ENCODE measurements at regions not wholly inside any gene's neighbourhood (a gene's known extent, or its start where the extent isn't known, plus 50 kb on each side); places are given as distances from the start of the nearest gene placed in this dataset.

GRCh38 chr12:24396224-24396623 lies 446.8 kb upstream of the SOX5 start:
- H3K23ac ChIP-seq (ENCODE audit: low read depth, low read length, poor library complexity): no peak overlapping the region
- H2BK5ac ChIP-seq (ENCODE audit: low read length): no peak overlapping the region
- H3K4ac ChIP-seq (ENCODE audit: low read length): no peak overlapping the region
- H3K27me3 ChIP-seq (ENCODE audit: control insufficient read depth in 3 of 3, insufficient read depth in 3 of 3, low read depth in 1 of 3, low read length in 3 of 3): no peaks in the 10 kb centered on the region
- no CpG with 5 or more reads among the region's 11 CpGs for WGBS, 2 donors (ENCODE audit: extremely low coverage in 2 of 2, insufficient read length in 2 of 2, insufficient replicate concordance in 1 of 2)
- H2AK5ac ChIP-seq (ENCODE audit: low read depth, low read length): no peak overlapping the region
- DNase-seq (ENCODE audit: low spot score): no peak
- H4K8ac ChIP-seq (ENCODE audit: low read depth, low read length): no peak overlapping the region
- H2BK15ac ChIP-seq (ENCODE audit: low read length): no peak overlapping the region
- H3K4me1 ChIP-seq (ENCODE audit: control insufficient read depth in 2 of 2, insufficient read depth in 1 of 2, low read depth in 1 of 2, low read length in 2 of 2): peaks cover 10 to 13% of the 10 kb centered on the region in 2 donors
- H4K91ac ChIP-seq (ENCODE audit: low read depth, low read length, poor library complexity): no peak overlapping the region
- no peak overlapping the region for H3K14ac ChIP-seq (ENCODE audit: low read length)
- no peak overlapping the region for H3K4me3 ChIP-seq (ENCODE audit: low read length in 2 of 2)
- no peak overlapping the region for H2BK120ac ChIP-seq (ENCODE audit: low read depth, low read length)
- H2AFZ ChIP-seq (ENCODE audit: low read length): no peak overlapping the region
- H3K27ac ChIP-seq (replicated peaks; ENCODE audit: low read length): no peak overlapping the region
- H2BK12ac ChIP-seq (ENCODE audit: low read length): no peak overlapping the region
- no peaks in the 10 kb centered on the region for H3K79me1 ChIP-seq (ENCODE audit: low read depth, low read length)
- no peak overlapping the region for H3K18ac ChIP-seq (ENCODE audit: low read length)
- peaks cover 0 to 3% of the 10 kb centered on the region in 2 donors for H3K36me3 ChIP-seq (replicated peaks in 1 of 2; ENCODE audit: control insufficient read depth in 2 of 2, insufficient read depth in 2 of 2, low read length in 2 of 2)
- H3K4me2 ChIP-seq (ENCODE audit: insufficient read depth, low read length, poor library complexity, severe bottlenecking): no peak overlapping the region
- H3K9me3 ChIP-seq (replicated peaks in 1 of 2; ENCODE audit: control insufficient read depth in 2 of 2, insufficient read depth in 1 of 2, low read depth in 1 of 2, low read length in 2 of 2): peaks cover 5 to 17% of the 10 kb centered on the region in 2 donors
- no peak overlapping the region for H3K9ac ChIP-seq (ENCODE audit: low read depth, low read length, poor library complexity)

- no peak overlapping the region for H3K4me2 ChIP-seq (ENCODE audit: insufficient read depth, low read length, poor library complexity, severe bottlenecking)
- no peak overlapping the region for H3K14ac ChIP-seq (ENCODE audit: low read length)
- no peak overlapping the region for H3K9ac ChIP-seq (ENCODE audit: low read depth, low read length, poor library complexity)
- no peak overlapping the region for H2BK5ac ChIP-seq (ENCODE audit: low read length)
- no peak overlapping the region for H2BK120ac ChIP-seq (ENCODE audit: low read depth, low read length)
- no peak overlapping the region for H2AFZ ChIP-seq (ENCODE audit: low read length)
- no peak overlapping the region for H2AK5ac ChIP-seq (ENCODE audit: low read depth, low read length)
- H3K27ac ChIP-seq (replicated peaks; ENCODE audit: low read length): no peak overlapping the region
- no peaks in the 10 kb centered on the region for H3K27me3 ChIP-seq (ENCODE audit: control insufficient read depth in 3 of 3, insufficient read depth in 3 of 3, low read depth in 1 of 3, low read length in 3 of 3)
- H3K9me3 ChIP-seq (replicated peaks in 1 of 2; ENCODE audit: control insufficient read depth in 2 of 2, insufficient read depth in 1 of 2, low read depth in 1 of 2, low read length in 2 of 2): peaks cover 7 to 33% of the 10 kb centered on the region in 2 donors
- H3K4me3 ChIP-seq (ENCODE audit: low read length in 2 of 2): no peak overlapping the region
- H3K79me1 ChIP-seq (ENCODE audit: low read depth, low read length): no peaks in the 10 kb centered on the region
- no peak overlapping the region for H4K91ac ChIP-seq (ENCODE audit: low read depth, low read length, poor library complexity)
- H3K23ac ChIP-seq (ENCODE audit: low read depth, low read length, poor library complexity): no peak overlapping the region
- WGBS, 2 donors (ENCODE audit: extremely low coverage in 2 of 2, insufficient read length in 2 of 2, insufficient replicate concordance in 1 of 2): no CpG with 5 or more reads among the region's 3 CpGs
- H3K4me1 ChIP-seq (ENCODE audit: control insufficient read depth in 2 of 2, insufficient read depth in 1 of 2, low read depth in 1 of 2, low read length in 2 of 2): peaks cover 10 to 13% of the 10 kb centered on the region in 2 donors
- peaks cover 0 to 7% of the 10 kb centered on the region in 2 donors for H3K36me3 ChIP-seq (replicated peaks in 1 of 2; ENCODE audit: control insufficient read depth in 2 of 2, insufficient read depth in 2 of 2, low read length in 2 of 2)
- no peak for DNase-seq (ENCODE audit: low spot score)
- no peak overlapping the region for H2BK15ac ChIP-seq (ENCODE audit: low read length)
- H4K8ac ChIP-seq (ENCODE audit: low read depth, low read length): no peak overlapping the region
- H3K4ac ChIP-seq (ENCODE audit: low read length): no peak overlapping the region
- no peak overlapping the region for H3K18ac ChIP-seq (ENCODE audit: low read length)
- no peak overlapping the region for H2BK12ac ChIP-seq (ENCODE audit: low read length)
Measured at GRCh38 chr12:24394246-24394645, 444.8 kb upstream of the SOX5 start.

- no peaks in the 10 kb centered on the region for H3K27me3 ChIP-seq (ENCODE audit: control insufficient read depth in 3 of 3, insufficient read depth in 3 of 3, low read depth in 1 of 3, low read length in 3 of 3)
- WGBS, 2 donors (ENCODE audit: extremely low coverage in 2 of 2, insufficient read length in 2 of 2, insufficient replicate concordance in 1 of 2): no CpG with 5 or more reads among the region's 2 CpGs
- peaks cover 0 to 7% of the 10 kb centered on the region in 2 donors for H3K36me3 ChIP-seq (replicated peaks in 1 of 2; ENCODE audit: control insufficient read depth in 2 of 2, insufficient read depth in 2 of 2, low read length in 2 of 2)
Measured at GRCh38 chr12:24393071-24393470, 443.6 kb upstream of the SOX5 start.

GRCh38 chr12:24389394-24389793 lies 439.9 kb upstream of the SOX5 start:
- Histone ChIP-seq H2AK5ac (ENCODE audit: low read depth, low read length) (no peak overlapping the region), H3K14ac (ENCODE audit: low read length) (no peak overlapping the region), H4K91ac (ENCODE audit: low read depth, low read length, poor library complexity) (no peak overlapping the region), H2BK5ac (ENCODE audit: low read length) (no peak overlapping the region), H3K4ac (ENCODE audit: low read length) (no peak overlapping the region), H3K27me3 (ENCODE audit: control insufficient read depth in 3 of 3, insufficient read depth in 3 of 3, low read depth in 1 of 3, low read length in 3 of 3) (no peaks in the 10 kb centered on the region), H3K4me3 (ENCODE audit: low read length in 2 of 2) (no peak overlapping the region), H3K79me1 (ENCODE audit: low read depth, low read length) (no peaks in the 10 kb centered on the region), H3K4me2 (ENCODE audit: insufficient read depth, low read length, poor library complexity, severe bottlenecking) (no peak overlapping the region), H3K23ac (ENCODE audit: low read depth, low read length, poor library complexity) (no peak overlapping the region), H2AFZ (ENCODE audit: low read length) (no peak overlapping the region), H2BK12ac (ENCODE audit: low read length) (no peak overlapping the region), H3K18ac (ENCODE audit: low read length) (no peak overlapping the region), H2BK120ac (ENCODE audit: low read depth, low read length) (no peak overlapping the region), H2BK15ac (ENCODE audit: low read length) (no peak overlapping the region), H3K4me1 (ENCODE audit: control insufficient read depth in 2 of 2, insufficient read depth in 1 of 2, low read depth in 1 of 2, low read length in 2 of 2) (peaks cover 0 to 4% of the 10 kb centered on the region in 2 donors), H3K9me3 (replicated peaks in 1 of 2; ENCODE audit: control insufficient read depth in 2 of 2, insufficient read depth in 1 of 2, low read depth in 1 of 2, low read length in 2 of 2) (peaks cover 7 to 39% of the 10 kb centered on the region in 2 donors), H3K36me3 (replicated peaks in 1 of 2; ENCODE audit: control insufficient read depth in 2 of 2, insufficient read depth in 2 of 2, low read length in 2 of 2) (peaks cover 0 to 16% of the 10 kb centered on the region in 2 donors), H4K8ac (ENCODE audit: low read depth, low read length) (no peak overlapping the region), H3K27ac (replicated peaks; ENCODE audit: low read length) (no peak overlapping the region), H3K9ac (ENCODE audit: low read depth, low read length, poor library complexity) (no peak overlapping the region)
- WGBS, 2 donors (ENCODE audit: extremely low coverage in 2 of 2, insufficient read length in 2 of 2, insufficient replicate concordance in 1 of 2): no CpG with 5 or more reads among the region's 1 CpG
- no peak for DNase-seq (ENCODE audit: low spot score)

More at GRCh38 chr12:24393071-24393470, 443.6 kb upstream of the SOX5 start:
- Histone ChIP-seq H3K23ac (ENCODE audit: low read depth, low read length, poor library complexity) (no peak overlapping the region), H3K4me2 (ENCODE audit: insufficient read depth, low read length, poor library complexity, severe bottlenecking) (no peak overlapping the region), H3K14ac (ENCODE audit: low read length) (no peak overlapping the region), H4K8ac (ENCODE audit: low read depth, low read length) (no peak overlapping the region), H2BK15ac (ENCODE audit: low read length) (no peak overlapping the region), H3K4me1 (ENCODE audit: control insufficient read depth in 2 of 2, insufficient read depth in 1 of 2, low read depth in 1 of 2, low read length in 2 of 2) (peaks cover 10 to 13% of the 10 kb centered on the region in 2 donors), H3K4me3 (ENCODE audit: low read length in 2 of 2) (no peak overlapping the region), H3K9me3 (replicated peaks in 1 of 2; ENCODE audit: control insufficient read depth in 2 of 2, insufficient read depth in 1 of 2, low read depth in 1 of 2, low read length in 2 of 2) (peaks cover 7 to 34% of the 10 kb centered on the region in 2 donors), H3K4ac (ENCODE audit: low read length) (no peak overlapping the region), H3K9ac (ENCODE audit: low read depth, low read length, poor library complexity) (no peak overlapping the region), H2BK120ac (ENCODE audit: low read depth, low read length) (no peak overlapping the region), H2AK5ac (ENCODE audit: low read depth, low read length) (no peak overlapping the region), H3K18ac (ENCODE audit: low read length) (no peak overlapping the region), H3K79me1 (ENCODE audit: low read depth, low read length) (no peaks in the 10 kb centered on the region), H2AFZ (ENCODE audit: low read length) (no peak overlapping the region), H4K91ac (ENCODE audit: low read depth, low read length, poor library complexity) (no peak overlapping the region), H3K27ac (replicated peaks; ENCODE audit: low read length) (no peak overlapping the region), H2BK12ac (ENCODE audit: low read length) (no peak overlapping the region), H2BK5ac (ENCODE audit: low read length) (no peak overlapping the region)
- DNase-seq (ENCODE audit: low spot score): no peak
